Mesenchymal stem cell (in vitro differentiated cells and primary cell): ENCODE measurements at regions not wholly inside any gene's neighbourhood (a gene's known extent, or its start where the extent isn't known, plus 50 kb on each side); places are given as distances from the start of the nearest gene placed in this dataset.

ENCODE experiments used
- DNase-seq: peaks from one replicate; pipeline ENCODE4 v3.0.0-alpha.2; 2013
- H2AFZ ChIP-seq: one replicate; pipeline ENCODE4 v1.6.1; 2013; ENCODE audit warnings: low read depth, mild to moderate bottlenecking, control low read depth, inconsistent platforms, low read length, moderate library complexity
- H2AK5ac ChIP-seq: 2 replicates; pipeline ENCODE4 v1.6.1; 2013; ENCODE audit warnings: low read length, moderate library complexity, mild to moderate bottlenecking, inconsistent platforms; ENCODE audit not compliant: severe bottlenecking
- H2BK120ac ChIP-seq: one replicate; pipeline ENCODE4 v1.6.1; 2013; ENCODE audit warnings: low read depth, mild to moderate bottlenecking, inconsistent platforms, low read length, moderate library complexity
- H2BK12ac ChIP-seq, 2 experiments: one replicate each; pipeline ENCODE4 v1.6.1; 2013; ENCODE audit warnings: inconsistent platforms in 2 of 2, low read length in 2 of 2, mild to moderate bottlenecking in 2 of 2, moderate library complexity in 2 of 2, control low read depth in 1 of 2
- H2BK15ac ChIP-seq: one replicate; pipeline ENCODE4 v1.6.1; 2013; ENCODE audit warnings: mild to moderate bottlenecking, low read depth, inconsistent platforms; ENCODE audit not compliant: poor library complexity, severe bottlenecking
- H2BK5ac ChIP-seq: 2 replicates; pipeline ENCODE4 v1.6.1; 2013; ENCODE audit warnings: low read depth, mild to moderate bottlenecking, low read length, control low read depth, inconsistent platforms; ENCODE audit not compliant: poor library complexity, severe bottlenecking
- H3K14ac ChIP-seq, 2 experiments: one replicate each; pipeline ENCODE4 v1.6.1; 2013; ENCODE audit warnings: inconsistent platforms in 2 of 2, low read length in 2 of 2, control low read depth in 1 of 2, mild to moderate bottlenecking in 1 of 2, moderate library complexity in 1 of 2
- H3K18ac ChIP-seq, 2 experiments: one replicate each; pipeline ENCODE4 v1.6.1; 2013; ENCODE audit warnings: inconsistent platforms in 2 of 2, low read length in 2 of 2, control low read depth in 1 of 2, low read depth in 1 of 2, mild to moderate bottlenecking in 1 of 2
- H3K23ac ChIP-seq, 2 experiments: one replicate each; pipeline ENCODE4 v1.6.1; 2013; ENCODE audit warnings: inconsistent platforms in 2 of 2, low read length in 2 of 2, mild to moderate bottlenecking in 2 of 2, moderate library complexity in 2 of 2, control low read depth in 1 of 2
- H3K27ac ChIP-seq: 2 replicates; pipeline ENCODE4 v1.5.1; 2013; ENCODE audit warnings: mild to moderate bottlenecking, moderate library complexity, low read length, control low read depth, inconsistent platforms; ENCODE audit not compliant: poor library complexity, severe bottlenecking
- H3K27me3 ChIP-seq, 2 experiments: 2 replicates each; pipeline versions ENCODE4 v1.6.1 to v1.7.0; 2013; ENCODE audit warnings: low read length in 2 of 2, mild to moderate bottlenecking in 2 of 2, moderate library complexity in 2 of 2, control low read depth in 1 of 2, inconsistent platforms in 1 of 2; ENCODE audit not compliant: control insufficient read depth in 1 of 2, insufficient read depth in 1 of 2
- H3K36me3 ChIP-seq, 2 experiments: 2 replicates each; pipeline versions ENCODE4 v1.6.1 to v1.7.0; 2013; ENCODE audit warnings: low read length in 2 of 2, control low read depth in 1 of 2, inconsistent platforms in 1 of 2, low read depth in 1 of 2, mild to moderate bottlenecking in 1 of 2; ENCODE audit not compliant: insufficient read depth in 2 of 2, control insufficient read depth in 1 of 2
- H3K4ac ChIP-seq, 2 experiments: one replicate each; pipeline ENCODE4 v1.6.1; 2013; ENCODE audit warnings: inconsistent platforms in 2 of 2, low read length in 2 of 2, mild to moderate bottlenecking in 2 of 2, moderate library complexity in 2 of 2, control low read depth in 1 of 2, low read depth in 1 of 2
- H3K4me1 ChIP-seq: 2 replicates; pipeline ENCODE4 v1.6.1; 2013; ENCODE audit warnings: low read depth, low read length, control low read depth; ENCODE audit not compliant: control insufficient read depth, insufficient read depth
- H3K4me2 ChIP-seq: 2 replicates; pipeline ENCODE4 v1.6.1; 2013; ENCODE audit warnings: low read length, mild to moderate bottlenecking, inconsistent platforms; ENCODE audit not compliant: poor library complexity, severe bottlenecking
- H3K4me3 ChIP-seq, 2 experiments: 2 replicates each; pipeline versions ENCODE4 v1.5.1 to v1.7.0; 2013; ENCODE audit warnings: low read length in 2 of 2, mild to moderate bottlenecking in 2 of 2, control low read depth in 1 of 2, low read depth in 1 of 2; ENCODE audit not compliant: insufficient read depth in 1 of 2
- H3K79me1 ChIP-seq: replicated peaks from 2 replicates; pipeline ENCODE4 v1.6.1; 2013; ENCODE audit warnings: mild to moderate bottlenecking, control low read depth, low read length, inconsistent platforms; ENCODE audit not compliant: poor library complexity, severe bottlenecking
- H3K9ac ChIP-seq: 2 replicates; pipeline ENCODE4 v1.7.0; 2013; ENCODE audit warnings: mild to moderate bottlenecking, low read length, moderate library complexity
- H3K9me3 ChIP-seq: 2 replicates; pipeline ENCODE4 v1.7.0; 2013; ENCODE audit warnings: mild to moderate bottlenecking, low read length; ENCODE audit not compliant: control insufficient read depth
- H4K8ac ChIP-seq: one replicate; pipeline ENCODE4 v1.6.1; 2013; ENCODE audit warnings: inconsistent platforms, mild to moderate bottlenecking, low read length, moderate library complexity
- H4K91ac ChIP-seq: one replicate; pipeline ENCODE4 v1.6.1; 2013; ENCODE audit warnings: mild to moderate bottlenecking, low read length, inconsistent platforms

DNA sequence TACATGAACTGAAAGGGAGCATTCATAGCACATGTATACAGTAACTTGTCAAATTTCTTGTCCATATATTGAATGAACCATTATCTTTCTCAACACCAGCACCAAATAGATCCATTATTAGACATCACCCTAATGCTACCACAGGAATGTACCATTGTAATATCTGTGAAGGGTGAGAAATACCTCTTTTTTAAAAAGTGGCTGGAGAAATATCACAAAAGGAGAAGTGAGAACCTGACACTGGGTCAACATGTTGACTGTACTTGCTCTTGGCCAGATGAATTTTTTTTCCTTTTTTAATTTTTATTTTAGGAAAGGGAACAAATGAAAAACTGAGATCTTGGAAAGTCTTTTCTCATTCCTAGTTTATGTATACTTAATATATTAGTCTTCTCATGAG lies 63.5 kb downstream of the CAVIN2 start:
- no peak overlapping the region for H2AK5ac ChIP-seq
- no peak for DNase-seq
- H3K27ac ChIP-seq = no peak overlapping the region
- H3K36me3 ChIP-seq = no peaks in the 10 kb centered on the region
- H2AFZ ChIP-seq = no peak overlapping the region
- H2BK120ac ChIP-seq = no peak overlapping the region
- H2BK5ac ChIP-seq = no peak overlapping the region
- H3K23ac ChIP-seq = no peak overlapping the region
- no peak overlapping the region for H3K4me2 ChIP-seq
- no peaks in the 10 kb centered on the region for H3K4me1 ChIP-seq
- no peak overlapping the region for H4K8ac ChIP-seq
- no peaks in the 10 kb centered on the region for H3K79me1 ChIP-seq
- no peak overlapping the region for H3K4ac ChIP-seq
- H3K9ac ChIP-seq = no peak overlapping the region
- no peak overlapping the region for H2BK15ac ChIP-seq
- H3K14ac ChIP-seq = no peak overlapping the region
- no peaks in the 10 kb centered on the region for H3K27me3 ChIP-seq
- no peak overlapping the region for H2BK12ac ChIP-seq
- no peak overlapping the region for H3K4me3 ChIP-seq
- no peak overlapping the region for H3K18ac ChIP-seq
- H3K9me3 ChIP-seq = no peaks in the 10 kb centered on the region
- H4K91ac ChIP-seq = no peak overlapping the region
